MM.1S (cell line): ENCODE measurements at regions not wholly inside any gene's neighbourhood (a gene's known extent, or its start where the extent isn't known, plus 50 kb on each side); places are given as distances from the start of the nearest gene placed in this dataset.

Experiments
- EZH2 ChIP-seq: fragments of 300-600 bp; sonication (generic); optimal IDR thresholded peaks from 2 replicates; pipeline ENCODE3; 2017; ENCODE audit warnings: low read depth, mild to moderate bottlenecking, antibody characterized with exemption, low read length, mixed read lengths
- EZH2phosphoT487 ChIP-seq: fragments of 300-600 bp; sonication (generic); IDR thresholded peaks from 2 replicates; pipeline ENCODE4 v1.6.1; 2018; ENCODE audit warnings: antibody characterized with exemption, low read length
- TF ChIP-seq, protein P1 (sequence below): fragments of 300-600 bp; sonication (generic); IDR thresholded peaks from 2 replicates; pipeline ENCODE4 v1.5.1; 2016; ENCODE audit warnings: antibody characterized with exemption, low read length, mixed read lengths

DNA sequence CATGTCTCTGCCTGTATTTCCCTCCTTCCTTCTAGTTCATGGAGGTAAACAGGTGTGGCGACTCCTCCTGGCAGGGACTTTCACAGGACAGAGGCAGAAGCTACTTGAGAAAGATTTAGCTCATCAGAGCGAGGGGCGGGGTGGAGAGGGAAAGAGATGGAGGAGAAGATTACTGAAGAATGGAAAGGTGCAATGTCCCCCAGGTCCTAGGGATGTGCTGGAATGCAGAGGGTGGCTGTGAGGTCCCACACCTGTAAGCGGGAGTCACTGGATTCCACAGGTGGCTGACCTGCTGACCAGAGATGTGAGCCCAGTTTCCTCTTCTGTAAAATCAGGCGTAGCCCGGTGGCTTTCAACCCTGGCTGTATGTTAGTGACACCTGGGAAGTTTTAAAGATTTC, 199.2 kb upstream of the SULF2 start:
- TF ChIP-seq, protein P1, sequence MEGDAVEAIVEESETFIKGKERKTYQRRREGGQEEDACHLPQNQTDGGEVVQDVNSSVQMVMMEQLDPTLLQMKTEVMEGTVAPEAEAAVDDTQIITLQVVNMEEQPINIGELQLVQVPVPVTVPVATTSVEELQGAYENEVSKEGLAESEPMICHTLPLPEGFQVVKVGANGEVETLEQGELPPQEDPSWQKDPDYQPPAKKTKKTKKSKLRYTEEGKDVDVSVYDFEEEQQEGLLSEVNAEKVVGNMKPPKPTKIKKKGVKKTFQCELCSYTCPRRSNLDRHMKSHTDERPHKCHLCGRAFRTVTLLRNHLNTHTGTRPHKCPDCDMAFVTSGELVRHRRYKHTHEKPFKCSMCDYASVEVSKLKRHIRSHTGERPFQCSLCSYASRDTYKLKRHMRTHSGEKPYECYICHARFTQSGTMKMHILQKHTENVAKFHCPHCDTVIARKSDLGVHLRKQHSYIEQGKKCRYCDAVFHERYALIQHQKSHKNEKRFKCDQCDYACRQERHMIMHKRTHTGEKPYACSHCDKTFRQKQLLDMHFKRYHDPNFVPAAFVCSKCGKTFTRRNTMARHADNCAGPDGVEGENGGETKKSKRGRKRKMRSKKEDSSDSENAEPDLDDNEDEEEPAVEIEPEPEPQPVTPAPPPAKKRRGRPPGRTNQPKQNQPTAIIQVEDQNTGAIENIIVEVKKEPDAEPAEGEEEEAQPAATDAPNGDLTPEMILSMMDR: no peak
- TF ChIP-seq EZH2 (no peak), EZH2phosphoT487 (no peak)
